Cardiac septum (tissue), 1 donor: ENCODE measurements at regions not wholly inside any gene's neighbourhood (a gene's known extent, or its start where the extent isn't known, plus 50 kb on each side); places are given as distances from the start of the nearest gene placed in this dataset.

Experiments
- DNase-seq: peaks from one replicate; pipeline ENCODE4 v3.0.0-alpha.2; 2020; ENCODE audit warnings: low spot score
- intact Hi-C: fragments of 100-400 bp; cut with DNase I; formaldehyde crosslinking; loops from one replicate; pipeline ENCODE4 v1.14.0; 2022
- donor health status: DM: no; HTN: no; CAD: no.

GRCh38 chr9:86563350-86563749 lies 209.1 kb upstream of the TUT7 start:
- DNase-seq: no peak
- intact Hi-C loops: no loop called here

GRCh38 chr9:86562691-86563090 lies 208.5 kb upstream of the TUT7 start:
- DNase-seq: no peak
- intact Hi-C loops: no loop called here

GRCh38 chr9:86557918-86558317 lies 203.7 kb upstream of the TUT7 start:
- intact Hi-C loops: no loop called here
- no peak for DNase-seq

GRCh38 chr9:86557063-86557766 lies 203.0 kb upstream of the TUT7 start:
- intact Hi-C loops: no loop called here

GRCh38 chr9:86555661-86556060 lies 201.5 kb upstream of the TUT7 start:
- no peak for DNase-seq
- intact Hi-C loops: no loop called here

More at GRCh38 chr9:86557063-86557766, 203.0 kb upstream of the TUT7 start:
- no peak for DNase-seq

GRCh38 chr9:86550401-86550800 lies 196.2 kb upstream of the TUT7 start:
- DNase-seq: no peak
- intact Hi-C loops: no loop called here

- intact Hi-C loops: no loop called here
- DNase-seq: no peak
Measured at GRCh38 chr9:86549920-86550319, 195.7 kb upstream of the TUT7 start.

GRCh38 chr9:86549401-86549811 lies 195.2 kb upstream of the TUT7 start:
- no peak for DNase-seq
- intact Hi-C loops: no loop called here

GRCh38 chr9:86548220-86548619 lies 194.0 kb upstream of the TUT7 start:
- intact Hi-C loops: no loop called here

GRCh38 chr9:86547571-86547970 lies 193.4 kb upstream of the TUT7 start:
- intact Hi-C loops: no loop called here
- DNase-seq: no peak

More at GRCh38 chr9:86548220-86548619, 194.0 kb upstream of the TUT7 start:
- no peak for DNase-seq

GRCh38 chr9:86546712-86547111 lies 192.5 kb upstream of the TUT7 start:
- DNase-seq: no peak
- intact Hi-C loops: no loop called here

GRCh38 chr9:86545090-86545489 lies 190.9 kb upstream of the TUT7 start:
- intact Hi-C loops: no loop called here
- DNase-seq: no peak

GRCh38 chr9:86541014-86541570 lies 186.9 kb upstream of the TUT7 start:
- DNase-seq: no peak
- intact Hi-C loops: no loop called here

- DNase-seq: no peak
- intact Hi-C loops: no loop called here
Measured at GRCh38 chr9:86535406-86535915, 181.3 kb upstream of the TUT7 start.

- intact Hi-C loops: no loop called here
- DNase-seq: no peak
Measured at GRCh38 chr9:86534572-86535258, 180.5 kb upstream of the TUT7 start.

- intact Hi-C loops: no loop called here
- no peak for DNase-seq
Measured at GRCh38 chr9:86531971-86532640, 177.9 kb upstream of the TUT7 start.

- no peak for DNase-seq
- intact Hi-C loops: no loop called here
Measured at GRCh38 chr9:86531273-86531970, 177.2 kb upstream of the TUT7 start.

GRCh38 chr9:86529496-86530275 lies 175.5 kb upstream of the TUT7 start:
- intact Hi-C loops: no loop called here
- DNase-seq: no peak

GRCh38 chr9:86526021-86526420 lies 171.8 kb upstream of the TUT7 start:
- no peak for DNase-seq
- intact Hi-C loops: no loop called here
